ENCODE measurements at regions not wholly inside any gene's neighbourhood (a gene's known extent, or its start where the extent isn't known, plus 50 kb on each side); places are given as distances from the start of the nearest gene placed in this dataset.

DNA sequence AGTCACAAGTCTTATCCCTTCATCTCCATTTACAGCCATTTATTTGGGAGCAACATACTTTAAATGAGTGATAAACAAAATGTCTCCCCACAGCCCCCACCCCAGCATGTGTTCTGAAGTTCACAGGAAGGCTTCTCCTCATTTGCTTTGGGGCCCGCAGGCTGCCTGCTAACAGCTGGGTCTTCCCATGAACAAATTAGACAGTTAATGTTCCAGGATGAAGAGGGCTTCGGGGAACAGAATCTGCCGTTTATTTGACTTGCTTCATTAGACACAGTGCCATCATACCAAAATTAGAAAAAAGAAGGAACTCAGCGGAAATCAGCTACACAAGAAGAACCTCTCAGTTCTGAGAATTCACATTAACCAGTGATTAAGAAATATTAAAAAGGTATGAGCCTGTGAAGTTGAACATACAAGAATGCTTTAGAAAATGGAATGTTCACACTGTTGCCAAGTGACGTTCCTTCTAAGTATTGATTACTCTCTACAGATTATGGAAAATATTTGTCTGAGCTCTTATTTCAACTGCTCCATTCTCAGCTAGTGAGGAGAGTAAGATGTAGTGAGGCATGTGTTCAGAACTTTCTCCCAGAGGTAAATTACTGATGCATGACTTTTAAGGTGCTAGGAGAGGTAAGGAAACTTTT lies 107.5 kb upstream of the THBS1 start:
- TF ChIP-seq POLR2A (IDR thresholded peaks at IDR 0.05; ENCODE audit: low read length) (no peak), EP300 (IDR thresholded peaks at IDR 0.05) (no peak), NPAS2 (CRISPR knock-in tag; IDR thresholded peaks at IDR 0.05; ENCODE audit: borderline replicate concordance) (no peak), PHF8 (IDR thresholded peaks at IDR 0.05; ENCODE audit: borderline replicate concordance, low read depth) (no peak), POLR2AphosphoS2 (conservative IDR thresholded peaks at IDR 0.05; ENCODE audit: low read length) (no peak)
- TF ChIP-seq, protein P1, sequence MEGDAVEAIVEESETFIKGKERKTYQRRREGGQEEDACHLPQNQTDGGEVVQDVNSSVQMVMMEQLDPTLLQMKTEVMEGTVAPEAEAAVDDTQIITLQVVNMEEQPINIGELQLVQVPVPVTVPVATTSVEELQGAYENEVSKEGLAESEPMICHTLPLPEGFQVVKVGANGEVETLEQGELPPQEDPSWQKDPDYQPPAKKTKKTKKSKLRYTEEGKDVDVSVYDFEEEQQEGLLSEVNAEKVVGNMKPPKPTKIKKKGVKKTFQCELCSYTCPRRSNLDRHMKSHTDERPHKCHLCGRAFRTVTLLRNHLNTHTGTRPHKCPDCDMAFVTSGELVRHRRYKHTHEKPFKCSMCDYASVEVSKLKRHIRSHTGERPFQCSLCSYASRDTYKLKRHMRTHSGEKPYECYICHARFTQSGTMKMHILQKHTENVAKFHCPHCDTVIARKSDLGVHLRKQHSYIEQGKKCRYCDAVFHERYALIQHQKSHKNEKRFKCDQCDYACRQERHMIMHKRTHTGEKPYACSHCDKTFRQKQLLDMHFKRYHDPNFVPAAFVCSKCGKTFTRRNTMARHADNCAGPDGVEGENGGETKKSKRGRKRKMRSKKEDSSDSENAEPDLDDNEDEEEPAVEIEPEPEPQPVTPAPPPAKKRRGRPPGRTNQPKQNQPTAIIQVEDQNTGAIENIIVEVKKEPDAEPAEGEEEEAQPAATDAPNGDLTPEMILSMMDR (IDR thresholded peaks at IDR 0.05) = no peak

Data from A549 (cell line).